ENCODE measurements at regions not wholly inside any gene's neighbourhood (a gene's known extent, or its start where the extent isn't known, plus 50 kb on each side); places are given as distances from the start of the nearest gene placed in this dataset.
"Not testable (repeated sequence)": the region's sequence is repeated elsewhere in the genome, so short reads cannot be mapped to it uniquely, and the experiment has no call there.

DNA sequence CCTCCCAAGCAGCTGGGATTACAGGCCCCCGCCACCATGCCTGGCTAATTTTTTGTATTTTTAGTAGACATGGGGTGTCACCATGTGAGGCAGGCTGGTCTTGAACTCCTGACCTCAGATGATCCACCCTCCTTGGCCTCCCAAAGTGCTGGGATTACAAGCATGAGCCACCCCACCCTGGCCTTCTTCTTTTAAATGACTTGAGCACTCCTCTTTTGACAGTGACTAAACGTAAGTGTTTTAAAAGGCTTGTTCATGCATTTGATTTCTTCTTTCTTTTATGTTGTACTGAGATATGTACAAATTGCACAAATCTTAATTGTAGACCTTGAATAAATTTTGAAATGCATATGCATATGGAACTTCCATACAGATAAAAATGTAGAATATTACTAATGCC, 337.9 kb downstream of the CETN3 start:
- no peak for DNase-seq (ENCODE audit: low read depth in 2 of 3, low spot score in 2 of 3)

DNA sequence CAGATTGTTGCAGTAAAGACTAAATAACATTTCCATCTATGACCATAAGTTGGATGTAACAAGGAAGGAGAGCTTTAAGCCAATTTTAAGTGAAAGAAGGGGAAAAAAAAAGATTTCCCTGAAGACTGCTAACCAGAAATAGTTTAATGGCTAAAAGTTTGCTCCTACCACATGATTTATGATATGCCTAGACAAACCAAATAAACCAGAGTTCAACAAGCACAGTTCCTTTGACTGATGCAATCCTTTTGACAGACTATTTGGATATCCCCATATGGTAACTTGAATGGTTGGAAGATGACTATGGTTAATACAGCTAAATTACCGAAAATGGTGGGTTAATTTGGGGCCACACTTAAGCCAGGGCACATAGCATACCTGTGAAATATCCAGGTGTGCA, 338.5 kb downstream of the CETN3 start:
- DNase-seq (ENCODE audit: low read depth in 2 of 3, low spot score in 2 of 3): no peak

DNA sequence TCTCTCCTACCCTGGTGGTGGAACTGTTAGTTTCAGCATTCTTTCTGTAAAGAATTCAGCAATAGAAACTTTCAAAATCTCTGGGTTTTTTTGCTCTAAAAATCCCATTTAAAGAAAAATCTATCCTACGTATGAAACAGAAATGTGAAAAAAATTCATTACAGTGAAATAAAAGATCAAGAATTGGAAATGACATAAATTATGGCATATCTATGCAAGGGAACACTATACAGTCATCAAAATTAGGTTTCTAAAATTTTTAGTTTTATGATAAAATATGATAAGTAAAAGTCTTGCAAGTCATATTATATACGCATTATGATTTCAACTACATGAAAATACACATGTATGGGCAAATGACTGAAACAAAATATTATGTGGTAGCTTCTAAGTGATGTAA, 342.6 kb downstream of the CETN3 start:
- no peak for DNase-seq (ENCODE audit: low read depth in 2 of 3, low spot score in 2 of 3)

DNA sequence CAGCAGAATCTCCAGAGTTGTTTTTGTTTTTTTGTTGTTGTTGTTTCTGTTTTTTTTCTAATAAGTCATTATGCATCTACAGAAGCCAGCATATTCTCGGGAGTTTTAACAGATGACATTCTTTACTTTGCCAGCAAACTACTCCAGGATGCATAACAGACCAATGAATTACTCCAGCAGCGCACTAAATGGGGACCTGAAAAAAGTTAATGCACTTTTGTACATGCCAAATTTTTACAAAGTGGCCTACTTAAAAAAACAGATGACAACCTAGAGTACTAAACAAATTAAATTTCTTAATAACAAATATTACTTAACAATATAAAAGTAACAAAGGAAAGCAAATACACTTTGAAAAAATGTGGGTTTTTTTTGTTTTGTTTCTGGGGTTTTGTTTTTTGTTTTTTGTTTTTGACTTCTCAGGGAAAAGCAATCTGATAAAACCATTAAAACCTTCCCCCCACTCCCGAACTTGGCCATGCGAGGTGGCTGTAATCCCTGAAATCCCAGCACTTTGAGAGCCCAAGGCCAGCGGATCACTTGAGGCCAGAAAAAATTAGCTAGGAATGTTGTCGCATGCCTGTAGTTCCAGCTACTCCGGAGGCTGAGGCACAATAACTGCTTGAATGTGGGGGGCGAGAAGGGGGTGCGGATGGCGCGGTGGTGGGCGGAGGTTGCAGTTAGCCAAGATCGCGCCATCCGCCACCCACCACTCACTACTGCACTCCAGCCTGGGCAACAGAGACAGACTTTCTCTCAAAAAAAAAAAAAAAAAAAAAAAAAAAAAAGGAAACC, 352.4 kb downstream of the CETN3 start:
- no peak for DNase-seq (ENCODE audit: low read depth in 2 of 3, low spot score in 2 of 3)

DNA sequence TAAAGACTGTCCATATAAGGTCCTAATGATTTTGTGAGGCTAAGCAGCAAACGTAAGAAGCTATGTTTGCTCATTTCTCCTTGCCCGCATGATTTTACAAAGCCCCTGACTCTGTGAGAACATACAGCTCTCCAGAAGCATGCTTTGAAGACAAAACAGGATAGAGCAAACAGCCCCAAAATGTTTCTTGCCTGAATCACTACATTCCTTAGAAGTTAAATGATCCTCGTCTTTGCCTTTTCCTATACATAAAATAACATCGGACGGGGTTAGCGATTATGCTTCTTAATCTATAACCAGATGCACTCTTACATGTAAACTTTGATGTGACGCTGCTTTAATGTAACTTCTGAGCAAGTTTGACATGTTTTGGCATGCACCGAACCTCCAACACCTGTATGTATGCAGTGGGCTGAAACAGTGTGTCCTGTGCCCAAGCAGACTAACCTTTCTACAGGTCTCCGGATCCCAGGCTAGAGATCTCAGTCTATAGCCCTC, 353.7 kb downstream of the CETN3 start:
- no peak for DNase-seq (ENCODE audit: low read depth in 2 of 3, low spot score in 2 of 3)

DNA sequence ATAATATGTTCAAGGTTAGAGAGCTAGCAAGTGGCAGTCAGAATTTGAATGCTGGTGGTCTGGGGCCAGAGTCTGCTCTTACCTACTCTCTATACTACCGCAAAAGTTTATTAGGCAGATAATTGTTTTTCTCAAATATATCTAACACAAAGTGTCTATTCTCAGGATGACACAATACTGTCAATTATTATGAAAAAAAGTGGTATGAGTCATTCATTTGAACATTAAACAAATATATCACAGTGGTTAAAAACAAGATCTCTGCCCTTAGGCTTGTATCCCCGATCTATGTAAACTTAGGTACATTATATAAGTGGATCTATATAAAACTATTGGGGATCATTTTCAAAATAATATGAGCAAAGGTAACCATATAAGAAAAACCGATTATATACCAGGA, 354.9 kb downstream of the CETN3 start:
- no peak for DNase-seq (ENCODE audit: low read depth in 2 of 3, low spot score in 2 of 3)

DNA sequence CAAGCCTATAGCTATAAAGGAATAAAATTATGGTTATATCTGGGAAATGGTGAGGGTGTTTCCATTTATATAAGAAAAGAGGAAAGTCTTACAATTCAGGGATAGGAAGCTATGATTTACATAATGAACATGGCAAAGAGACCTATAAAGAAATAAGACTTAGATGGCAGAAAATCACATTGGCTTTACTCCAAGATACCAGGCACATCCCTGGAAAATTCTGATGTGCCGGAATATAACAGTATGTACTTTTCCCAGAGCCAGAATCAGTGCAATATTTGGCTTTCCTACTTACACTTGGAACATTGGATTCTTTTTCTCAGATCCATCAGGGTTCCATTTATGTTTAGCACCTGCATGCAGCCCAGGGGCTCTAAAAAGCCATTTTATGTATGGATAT, 357.8 kb downstream of the CETN3 start:
- DNase-seq (ENCODE audit: low read depth in 2 of 3, low spot score in 2 of 3): no peak

DNA sequence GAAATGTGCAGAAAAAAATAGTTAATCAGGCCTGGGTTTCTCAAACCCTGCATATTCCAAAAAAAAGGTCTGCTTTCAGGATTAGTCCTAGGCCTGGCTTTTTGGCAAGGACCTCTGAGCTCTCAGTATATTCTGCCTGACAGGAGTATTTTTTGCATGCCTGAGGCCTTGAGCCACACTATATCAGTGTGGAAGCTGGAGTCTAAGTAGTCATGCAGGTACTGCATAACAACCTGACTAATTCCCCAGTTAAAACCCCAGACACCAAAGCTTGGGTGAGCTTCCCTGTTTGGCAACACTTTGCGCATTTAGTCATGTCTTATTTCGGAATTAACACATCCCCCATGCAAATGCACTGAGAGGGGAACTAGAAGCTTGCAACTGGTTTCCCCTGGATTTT, 359.5 kb downstream of the CETN3 start:
- no peak for DNase-seq (ENCODE audit: low read depth in 2 of 3, low spot score in 2 of 3)

DNA sequence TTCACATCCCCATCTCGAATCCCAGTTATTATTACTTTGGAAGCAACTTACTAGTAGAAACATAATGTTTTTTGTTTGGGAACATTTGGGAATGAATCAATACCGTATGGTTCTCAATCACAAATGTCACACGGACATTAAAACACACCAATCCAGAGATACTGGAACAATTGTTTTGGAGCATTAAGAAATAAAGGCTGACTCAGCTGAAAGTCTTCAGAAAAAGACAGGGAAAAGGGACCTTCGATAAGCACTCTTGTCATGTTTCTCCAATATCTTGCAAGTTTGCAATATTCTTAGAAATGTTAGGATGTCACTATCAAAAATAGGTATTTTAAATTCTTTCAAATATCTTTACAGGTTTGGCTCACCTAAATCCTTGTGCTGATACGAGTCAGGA, 362.4 kb downstream of the CETN3 start:
- DNase-seq (ENCODE audit: low read depth in 2 of 3, low spot score in 2 of 3): no peak

DNA sequence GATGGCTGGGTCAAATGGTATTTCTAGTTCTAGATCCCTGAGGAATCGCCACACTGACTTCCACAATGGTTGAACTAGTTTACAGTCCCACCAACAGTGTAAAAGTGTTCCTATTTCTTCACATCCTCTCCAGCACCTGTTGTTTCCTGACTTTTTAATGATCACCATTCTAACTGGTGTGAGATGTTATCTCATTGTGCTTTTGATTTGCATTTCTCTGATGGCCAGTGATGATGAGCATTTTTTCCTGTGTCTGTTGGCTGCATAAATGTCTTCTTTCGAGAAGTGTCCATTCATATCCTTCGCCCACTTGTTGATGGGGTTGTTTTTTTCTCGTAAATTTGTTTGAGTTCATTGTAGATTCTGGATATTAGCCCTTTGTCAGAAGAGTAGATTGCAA, 369.5 kb downstream of the CETN3 start:
- not testable (repeated sequence) for DNase-seq (ENCODE audit: low read depth in 2 of 3, low spot score in 2 of 3)

DNA sequence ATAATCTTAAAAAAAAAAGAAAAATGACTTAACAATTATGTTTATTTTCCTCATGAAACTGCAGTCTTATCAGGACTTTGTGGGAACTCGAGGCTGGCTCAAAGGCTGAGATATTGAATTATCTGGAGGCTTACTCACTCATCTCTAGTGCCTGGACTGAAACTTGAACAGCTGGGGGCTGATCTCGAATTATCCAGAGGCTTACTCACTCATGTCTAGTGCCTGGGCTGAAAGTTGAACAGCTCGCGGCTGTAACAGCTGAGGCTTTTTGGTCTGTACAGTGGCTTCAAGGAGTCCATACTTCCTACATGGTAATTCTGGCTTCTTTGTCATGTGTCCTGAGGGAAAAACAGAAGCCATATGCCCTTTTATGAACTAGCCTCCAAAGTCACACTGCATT, 371.9 kb downstream of the CETN3 start:
- no peak for DNase-seq (ENCODE audit: low read depth in 2 of 3, low spot score in 2 of 3)

DNA sequence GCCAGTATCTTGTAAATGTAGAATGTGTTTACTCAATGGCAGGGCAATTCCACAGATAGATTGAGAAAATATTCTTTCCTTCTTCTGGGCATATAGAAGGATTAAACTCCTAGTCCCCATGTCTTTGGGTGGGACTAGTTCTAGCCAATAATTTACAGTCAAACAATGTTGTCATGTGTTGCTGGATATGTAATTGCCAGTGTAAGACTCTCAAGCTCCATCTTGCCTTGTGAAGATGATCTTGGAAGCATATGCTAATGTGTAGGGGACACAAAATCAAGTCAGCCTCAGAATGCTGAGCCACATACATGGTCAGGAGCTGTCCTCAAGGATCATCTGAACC, 386.9 kb downstream of the CETN3 start:
- no peak for DNase-seq (ENCODE audit: low read depth in 2 of 3, low spot score in 2 of 3)

DNA sequence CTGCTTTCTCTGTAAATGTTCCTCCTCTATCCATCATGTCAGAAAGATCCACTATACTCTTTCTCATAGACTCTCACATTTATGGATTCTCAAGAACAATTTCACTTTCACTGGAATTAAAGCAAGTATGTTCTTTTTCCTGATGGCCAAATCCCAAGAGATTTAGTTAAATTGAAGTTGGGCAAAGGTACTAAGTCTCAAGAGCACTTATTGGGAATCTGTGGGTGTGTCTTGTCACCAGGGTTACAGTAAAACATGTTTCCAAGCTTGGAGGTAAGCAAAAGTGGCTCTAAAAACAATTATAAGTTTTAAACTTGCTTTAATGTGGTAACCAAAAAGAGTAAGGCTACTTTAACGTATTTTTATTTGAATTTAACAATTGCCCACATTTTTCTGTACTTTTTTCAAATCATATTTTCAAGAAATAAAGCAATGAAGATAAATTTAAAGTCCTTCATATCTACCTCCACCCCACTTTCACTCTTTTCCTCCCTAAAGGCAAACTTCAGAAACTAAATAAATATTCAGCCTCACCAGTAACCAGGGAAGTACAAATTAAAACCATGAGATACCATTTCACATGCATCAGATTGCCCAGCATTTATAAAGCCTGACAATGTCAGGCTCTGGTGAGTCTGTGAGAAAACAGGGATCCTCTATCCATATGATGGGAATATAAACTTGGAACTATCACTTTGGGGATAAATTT, 387.4 kb downstream of the CETN3 start:
- DNase-seq (ENCODE audit: low read depth in 2 of 3, low spot score in 2 of 3): no peak

DNA sequence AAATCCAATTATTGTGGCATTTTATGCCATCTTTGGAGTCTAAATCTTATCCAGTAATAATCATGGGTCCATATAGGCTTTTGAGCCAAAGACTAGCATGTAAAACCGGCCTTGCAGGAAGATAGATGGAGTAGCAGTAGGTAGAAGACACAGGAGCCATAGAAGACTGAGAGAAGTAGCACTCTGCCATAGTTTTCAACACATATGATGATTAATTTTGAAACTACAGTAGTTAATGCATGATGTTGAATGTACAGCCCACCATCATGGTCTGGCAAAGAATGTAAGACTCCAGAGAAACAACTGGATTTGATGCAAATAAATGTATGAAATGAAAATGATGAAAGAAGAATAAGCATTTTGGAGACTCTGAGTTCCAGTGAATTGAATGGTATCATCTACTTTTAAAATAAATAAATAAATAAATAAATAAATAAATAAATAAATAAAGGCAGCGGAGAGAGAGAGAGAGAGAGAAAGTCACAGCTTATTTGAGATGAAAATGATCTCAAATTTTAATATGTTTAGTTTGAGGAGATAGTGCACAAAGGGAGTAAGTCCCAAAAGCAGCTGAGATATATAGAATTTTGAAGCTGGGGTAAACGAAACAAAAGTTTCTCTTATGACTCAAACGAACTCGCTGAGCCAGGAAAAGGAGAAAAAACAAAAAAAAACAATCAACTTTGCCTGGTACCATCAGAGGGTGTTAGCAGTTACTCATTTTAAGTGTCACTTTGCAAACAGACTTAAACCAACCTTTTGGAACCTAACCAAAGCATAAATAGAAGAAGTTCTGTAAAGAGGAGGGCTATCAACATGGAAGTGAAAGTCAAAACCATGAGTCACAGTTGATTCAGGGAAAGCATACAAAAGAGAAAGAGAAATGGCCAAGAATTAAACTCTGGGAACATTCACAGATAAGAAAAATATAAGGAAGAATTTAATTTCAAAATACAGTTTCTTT, 388.7 kb downstream of the CETN3 start:
- no peak for DNase-seq (ENCODE audit: low read depth in 2 of 3, low spot score in 2 of 3)

DNA sequence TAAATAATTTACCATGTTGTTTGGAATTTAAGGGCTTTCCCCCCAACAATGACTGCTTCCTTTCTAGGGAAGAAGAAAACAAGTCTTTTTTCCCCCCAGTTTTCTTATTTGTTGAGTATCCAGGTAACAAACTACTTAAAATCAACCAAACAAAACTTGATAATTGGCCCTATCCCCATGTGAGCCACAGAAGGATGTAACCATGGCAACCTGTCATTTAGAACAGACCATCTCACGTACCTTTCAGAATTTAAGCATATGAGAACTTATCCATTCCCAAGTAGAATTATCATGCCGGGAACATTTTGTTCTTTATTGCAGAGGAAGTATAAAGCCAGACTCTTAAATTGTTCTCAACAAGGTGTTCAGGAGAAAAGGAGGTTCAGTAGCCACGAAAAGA, 392.3 kb downstream of the CETN3 start:
- DNase-seq (ENCODE audit: low read depth in 2 of 3, low spot score in 2 of 3): no peak

DNA sequence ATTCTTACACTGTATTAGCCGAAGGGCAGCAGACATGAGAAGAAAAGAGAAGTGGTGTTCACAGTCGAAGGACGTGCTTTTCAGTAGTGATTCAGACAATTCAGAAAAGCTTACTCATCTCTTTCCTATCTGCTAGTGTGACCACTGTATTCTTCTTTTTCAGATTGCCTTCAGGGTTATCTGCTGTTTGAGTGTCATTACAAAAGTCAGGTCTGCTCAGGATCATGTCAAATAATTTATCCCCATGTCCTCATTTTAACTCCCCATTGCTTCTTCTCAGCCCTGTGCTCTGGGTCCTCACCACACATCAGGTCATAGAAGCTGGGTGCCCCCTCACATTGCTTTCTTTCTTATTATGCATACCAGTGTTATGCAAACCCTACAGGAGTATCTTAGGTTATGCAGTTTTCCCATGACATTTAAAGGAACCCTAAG, 394.0 kb downstream of the CETN3 start:
- no peak for DNase-seq (ENCODE audit: low read depth in 2 of 3, low spot score in 2 of 3)

DNA sequence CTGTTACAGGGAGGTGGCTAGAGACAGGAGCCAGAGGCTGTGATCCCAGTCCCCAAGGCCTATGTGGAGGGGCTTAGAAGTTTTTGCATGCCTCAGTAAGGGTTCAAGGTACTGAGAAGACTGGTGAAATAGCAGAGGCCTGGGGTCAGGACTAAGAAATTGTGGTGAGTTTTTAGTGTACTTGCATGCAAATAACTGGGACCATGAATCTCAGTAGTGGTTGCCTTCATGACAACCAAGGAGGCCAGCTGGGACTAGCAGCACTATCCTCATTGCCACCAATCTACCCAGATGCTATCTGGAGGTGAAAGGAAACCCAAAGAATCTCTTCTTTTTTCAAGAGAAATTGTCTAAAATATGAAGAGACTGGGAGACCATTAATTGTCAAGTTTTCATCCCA, 395.1 kb downstream of the CETN3 start:
- DNase-seq (ENCODE audit: low read depth in 2 of 3, low spot score in 2 of 3): no peak

DNA sequence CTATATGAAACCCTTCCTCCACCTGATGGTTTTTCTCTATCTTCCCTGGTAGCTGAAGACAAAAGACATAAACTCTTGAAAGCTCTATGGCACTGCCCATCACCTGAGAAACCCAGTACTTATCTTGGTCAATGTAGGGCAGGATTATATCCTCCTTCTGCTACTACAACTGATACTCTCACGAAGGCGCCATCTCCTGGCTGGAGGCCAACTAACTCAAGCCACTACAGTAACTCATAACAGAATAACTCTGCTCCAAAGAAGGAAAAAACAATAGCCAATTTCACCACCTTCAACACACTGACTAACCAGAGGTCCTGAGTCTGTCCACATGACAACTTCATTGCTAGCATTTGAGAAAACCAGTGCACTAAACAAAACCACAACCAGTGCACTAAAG, 409.2 kb downstream of the CETN3 start:
- DNase-seq (ENCODE audit: low read depth in 2 of 3, low spot score in 2 of 3): no peak

DNA sequence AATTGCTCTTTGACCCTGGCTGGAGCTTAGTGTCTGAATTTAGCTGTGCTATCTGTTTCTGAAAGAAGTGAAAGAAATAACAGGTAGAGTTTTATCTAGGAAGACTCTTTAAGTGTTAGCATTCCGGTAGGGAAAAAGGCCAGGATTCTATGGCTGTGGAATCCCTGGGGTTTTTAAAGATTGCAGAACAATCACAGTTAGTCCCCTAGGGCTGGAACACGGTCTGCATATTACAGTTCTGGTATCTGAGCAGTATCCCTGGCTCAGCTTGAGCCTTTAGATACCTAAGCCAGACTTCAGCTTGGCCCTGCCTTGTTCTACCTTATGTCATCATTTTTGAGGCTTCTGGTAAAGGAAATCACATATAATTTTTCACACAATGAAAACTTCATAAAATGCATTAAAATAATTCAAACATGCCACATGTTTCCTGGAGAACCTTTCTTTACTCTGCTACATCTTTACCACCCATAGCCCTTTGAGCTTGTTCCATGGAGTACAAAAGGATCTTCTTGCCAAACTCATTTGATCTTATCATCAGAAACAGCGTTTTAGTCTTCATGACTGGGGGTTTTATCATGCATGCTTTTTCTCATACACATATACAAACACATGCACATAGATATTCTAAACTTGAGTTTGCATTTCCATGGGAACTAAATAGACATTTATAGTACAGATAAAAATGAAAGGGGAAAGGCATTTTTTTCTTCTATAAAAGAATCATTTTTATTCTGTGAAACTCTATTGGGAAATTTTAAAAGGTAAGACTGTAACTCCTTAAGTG, 410.8 kb downstream of the CETN3 start:
- no peak for DNase-seq (ENCODE audit: low read depth in 2 of 3, low spot score in 2 of 3)

DNA sequence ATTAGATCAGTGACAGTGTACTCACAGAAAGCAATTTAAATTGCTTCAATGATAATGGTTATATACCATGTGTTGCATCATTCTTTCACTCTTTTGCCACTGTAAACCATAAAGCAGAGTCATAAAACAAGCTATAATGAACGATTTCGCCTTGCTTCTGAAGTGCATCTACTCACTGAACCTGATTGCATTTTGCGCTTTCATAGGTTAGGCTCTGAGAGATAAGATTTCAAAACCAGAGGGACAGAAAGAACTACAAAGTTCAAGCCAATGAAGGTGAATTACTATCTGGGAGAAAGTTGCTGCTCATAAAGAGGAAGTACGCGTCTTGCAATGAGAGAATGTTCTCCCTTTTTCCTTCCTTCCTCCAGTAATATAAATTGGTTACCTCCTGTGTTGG, 412.7 kb downstream of the CETN3 start:
- no peak for DNase-seq (ENCODE audit: low read depth in 2 of 3, low spot score in 2 of 3)

DNA sequence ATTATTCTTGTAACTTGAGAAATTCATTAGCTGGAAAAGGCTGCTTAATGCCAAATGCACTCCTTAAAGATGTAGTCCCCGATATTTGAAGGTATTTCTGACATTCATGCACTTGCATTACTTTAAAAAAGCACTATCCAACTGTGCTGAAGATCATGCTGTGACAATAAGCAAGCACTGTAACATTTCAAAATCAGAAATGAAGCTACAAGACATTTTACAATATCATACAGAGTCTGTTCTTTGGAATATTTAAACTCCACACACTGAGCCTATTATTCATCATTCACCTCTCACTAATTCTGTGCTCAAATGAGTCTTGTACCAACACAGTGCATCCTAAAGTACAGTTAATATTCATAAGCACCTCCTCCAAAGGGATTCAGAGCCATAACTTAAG, 413.2 kb downstream of the CETN3 start:
- DNase-seq (ENCODE audit: low read depth in 2 of 3, low spot score in 2 of 3): no peak

Data from activated CD8-positive, alpha-beta memory T cell treated with anti-CD3 and anti-CD28 coated beads for 48 hours (primary cell).